SW 1271 (cell line): ENCODE measurements at regions not wholly inside any gene's neighbourhood (a gene's known extent, or its start where the extent isn't known, plus 50 kb on each side); places are given as distances from the start of the nearest gene placed in this dataset.
A peak's percentile ranks its signal among the peaks of the same experiment; 100 is the strongest.

ENCODE experiments used
- DNase-seq, 2 experiments: peaks; one replicate each; lab custom pipeline; 2025; lab: John Stamatoyannopoulos, UW

DNA sequence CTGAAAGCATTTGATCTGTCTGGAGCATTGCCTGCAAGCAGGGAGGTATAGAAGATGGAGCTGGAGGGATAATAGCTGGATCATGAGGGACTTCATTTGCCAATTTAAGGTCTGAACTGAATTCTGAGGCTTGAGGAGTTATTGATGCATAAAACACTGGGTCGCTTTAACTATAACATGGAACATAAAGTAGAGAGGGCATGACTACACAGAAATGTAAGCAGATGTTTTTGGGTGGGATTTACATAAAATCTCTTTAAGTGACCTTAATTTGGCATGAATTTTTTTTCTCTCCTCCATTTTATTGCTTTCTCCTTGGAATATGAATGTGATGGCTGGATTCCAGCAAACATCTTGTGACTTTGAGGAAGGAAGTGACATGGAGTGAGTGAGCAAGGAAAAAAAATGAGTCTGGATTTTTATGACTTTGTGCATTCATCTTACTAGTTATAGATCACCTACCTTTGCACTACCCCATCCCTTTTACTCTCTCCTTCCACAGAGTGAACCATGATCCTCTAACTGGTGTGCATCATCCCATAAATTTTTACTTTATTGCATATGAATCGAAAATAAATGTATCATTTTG is 356.0 kb downstream of the DUSP6 start:
- DNase-seq, result no peak

DNA sequence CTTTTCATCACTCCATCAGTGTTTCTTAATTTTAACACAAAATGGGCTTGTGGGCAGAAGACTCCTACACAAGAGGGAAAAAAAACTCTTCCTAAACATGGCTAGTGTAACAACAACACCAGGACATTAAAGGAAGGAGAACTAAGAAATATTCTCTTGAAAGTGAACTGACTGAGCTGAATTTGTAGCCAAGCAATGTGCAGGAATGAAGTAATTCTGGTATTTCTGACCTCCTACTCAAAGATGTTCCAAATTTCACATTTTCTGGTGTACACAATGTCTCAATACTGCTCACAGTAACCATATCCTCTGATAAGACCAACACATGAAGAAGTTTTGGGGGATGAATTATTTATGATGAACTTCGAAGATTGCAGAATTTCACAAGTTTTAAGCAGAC is 357.3 kb downstream of the DUSP6 start:
- DNase-seq, result no peak

DNA sequence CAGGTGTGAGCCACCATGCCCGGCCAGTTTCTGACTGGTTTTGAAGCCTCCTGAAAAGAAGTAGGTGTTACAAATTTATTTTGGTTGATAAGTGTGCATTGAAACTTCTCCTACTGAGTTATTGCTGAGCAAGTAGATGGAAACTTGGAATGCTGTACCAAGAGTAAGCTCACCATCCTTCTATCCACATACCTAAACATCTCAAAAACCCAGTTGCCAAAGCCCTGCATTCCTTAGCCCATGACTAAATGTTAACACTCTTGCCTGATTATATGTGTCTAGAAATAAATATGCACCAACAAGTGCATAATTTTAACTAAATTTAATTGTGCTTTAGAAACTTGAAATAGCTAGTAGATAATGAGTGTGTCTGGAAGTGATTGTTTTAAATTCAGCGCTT is 357.8 kb downstream of the DUSP6 start:
- no peak for DNase-seq

DNA sequence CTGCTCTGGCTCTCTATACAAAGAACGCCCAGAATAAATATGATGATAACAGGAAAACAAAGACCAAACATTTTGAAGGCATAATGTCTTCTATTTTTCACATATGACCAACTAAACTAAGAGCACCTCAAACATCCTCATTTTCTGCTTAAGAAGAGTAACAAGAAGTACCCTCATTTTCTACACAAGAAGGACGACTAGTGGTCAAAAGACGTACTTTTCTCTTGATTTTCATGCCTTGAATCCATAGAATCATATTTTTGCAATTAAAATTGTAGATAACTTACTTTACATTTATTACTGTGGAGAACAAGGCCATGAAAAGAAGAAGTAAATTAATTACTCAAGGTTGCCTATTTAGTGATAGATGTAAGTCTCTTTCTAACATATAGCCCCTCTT is 358.6 kb downstream of the DUSP6 start:
- DNase-seq, result peak in 1 of 2 experiments; percentile 61

DNA sequence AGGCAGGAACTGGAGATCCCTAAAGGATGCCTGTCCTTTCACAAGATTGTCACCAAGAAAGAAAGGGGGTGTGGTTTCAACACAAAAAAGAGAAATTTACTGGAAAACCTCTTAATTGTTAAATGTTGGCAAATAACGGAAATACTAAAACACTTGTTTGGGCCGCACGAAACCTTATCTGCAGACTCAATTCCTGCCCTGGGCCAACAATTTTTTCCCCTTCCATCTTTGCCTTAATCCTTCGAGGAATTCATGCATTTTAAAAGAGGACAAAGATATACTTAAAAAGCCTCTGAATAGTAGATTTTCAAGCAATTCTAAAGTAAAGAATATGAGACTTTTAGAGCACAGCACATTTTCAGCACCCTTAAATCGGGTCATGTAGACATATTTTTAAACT is 366.2 kb downstream of the DUSP6 start:
- DNase-seq, result no peak

DNA sequence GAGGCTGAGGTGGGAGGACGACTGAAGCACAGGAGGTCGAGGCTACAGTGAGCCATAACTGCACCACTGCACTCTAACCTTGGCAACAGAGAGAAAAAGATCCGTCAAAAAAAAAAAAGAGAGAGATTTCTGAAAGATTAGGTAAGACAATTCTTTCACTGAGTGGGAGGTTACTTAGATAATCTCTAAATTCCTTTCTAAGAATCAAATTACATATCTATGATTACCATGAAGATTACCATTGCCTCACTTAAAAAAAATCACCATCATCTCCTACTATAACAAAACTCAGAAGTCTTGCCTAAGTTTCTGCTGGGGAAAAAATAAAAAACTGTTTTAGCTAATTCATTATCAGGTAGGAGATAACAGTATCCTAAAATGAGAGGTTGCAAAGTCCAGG is 366.7 kb downstream of the DUSP6 start:
- DNase-seq, result no peak

DNA sequence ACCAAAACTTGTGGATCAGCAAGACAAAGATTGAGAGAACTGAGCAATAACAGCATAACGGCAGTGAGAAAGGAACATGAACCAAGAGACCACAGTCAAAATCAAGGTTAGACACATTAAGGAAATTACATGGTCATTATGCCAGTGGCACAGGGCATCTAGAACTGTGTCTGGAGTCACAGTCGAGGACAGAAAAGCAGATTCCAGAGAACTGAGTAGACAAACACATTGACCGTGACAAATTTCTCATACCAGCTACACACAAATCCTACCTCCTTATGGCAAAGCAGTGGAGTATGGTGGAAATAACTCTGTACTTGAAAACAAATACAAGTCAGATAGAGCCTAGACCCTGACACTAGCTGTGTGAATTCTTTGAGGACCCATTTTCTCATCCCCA is 367.3 kb downstream of the DUSP6 start:
- DNase-seq, result no peak

DNA sequence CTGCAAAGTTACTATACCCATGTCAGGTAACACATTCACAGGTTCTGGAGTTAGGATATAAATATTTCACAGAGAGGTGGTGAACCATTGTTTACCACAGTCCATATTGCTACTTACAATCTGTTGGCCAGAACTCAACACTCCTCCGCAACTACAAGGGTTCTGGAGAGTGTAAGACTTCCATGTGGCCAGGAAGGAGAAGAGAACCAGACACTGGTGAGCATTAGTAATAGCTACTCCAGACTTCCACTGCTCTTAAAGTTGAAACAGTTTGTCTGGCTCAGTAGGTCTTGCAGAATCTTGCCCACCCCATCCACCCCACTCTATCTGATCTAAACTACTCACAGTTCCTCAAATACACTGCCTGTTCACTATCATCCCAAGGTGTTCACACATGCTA is 369.6 kb downstream of the DUSP6 start:
- no peak for DNase-seq

DNA sequence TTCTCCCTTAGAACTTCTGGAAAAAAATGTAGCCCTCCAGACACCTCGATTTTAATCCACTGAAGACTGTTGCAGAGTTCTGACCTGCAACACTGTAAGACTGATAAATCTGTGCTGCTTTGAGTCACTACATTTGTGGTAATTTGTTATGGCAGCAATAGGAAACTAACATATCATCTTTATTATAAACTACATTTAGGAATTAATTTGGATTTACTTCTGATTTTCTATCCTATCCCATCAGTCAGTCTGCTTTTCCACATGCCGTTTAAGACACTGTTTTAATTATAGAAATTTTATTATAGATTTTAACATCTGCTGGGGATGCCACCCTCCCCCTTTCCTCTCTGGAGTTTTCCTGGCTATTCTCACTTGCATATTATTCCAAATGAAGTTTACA is 375.2 kb downstream of the DUSP6 start:
- no peak for DNase-seq

DNA sequence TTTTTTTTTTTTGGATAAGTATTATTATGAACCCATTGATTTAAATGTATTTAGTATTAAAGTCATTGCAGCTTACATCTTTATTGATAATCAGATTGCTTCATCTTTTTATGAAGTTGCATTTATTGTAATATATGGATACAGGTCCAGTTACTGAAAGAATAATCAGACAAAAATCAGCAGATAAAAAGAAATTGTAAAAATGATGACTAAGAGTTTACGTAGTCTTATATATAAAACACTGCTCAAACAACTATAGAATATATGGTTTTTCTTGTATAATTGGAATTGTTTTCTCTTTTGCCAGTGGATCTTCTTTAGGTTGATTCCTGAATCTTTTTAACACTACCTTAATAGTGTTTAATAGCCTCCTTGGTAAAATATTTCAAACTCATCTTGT is 378.3 kb downstream of the DUSP6 start:
- DNase-seq, result no peak

DNA sequence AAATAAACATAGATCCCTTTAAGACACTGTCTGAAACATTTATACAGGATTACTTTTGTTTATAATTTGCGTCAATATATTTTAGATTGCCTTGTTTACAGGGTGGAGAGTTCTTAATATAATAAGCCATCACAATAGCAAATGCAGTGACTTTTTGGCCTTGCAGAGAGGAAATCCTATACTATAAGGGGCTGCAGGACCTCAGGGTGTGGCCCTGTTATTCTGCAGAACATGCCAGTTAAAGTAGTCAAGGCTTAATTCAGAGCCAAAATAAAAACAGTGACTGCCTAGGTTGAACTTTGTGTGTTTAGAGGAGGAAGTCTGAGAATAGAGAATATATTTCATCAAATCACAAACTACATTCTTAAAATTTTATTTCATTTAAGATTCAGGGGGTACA is 381.6 kb downstream of the DUSP6 start:
- no peak for DNase-seq

DNA sequence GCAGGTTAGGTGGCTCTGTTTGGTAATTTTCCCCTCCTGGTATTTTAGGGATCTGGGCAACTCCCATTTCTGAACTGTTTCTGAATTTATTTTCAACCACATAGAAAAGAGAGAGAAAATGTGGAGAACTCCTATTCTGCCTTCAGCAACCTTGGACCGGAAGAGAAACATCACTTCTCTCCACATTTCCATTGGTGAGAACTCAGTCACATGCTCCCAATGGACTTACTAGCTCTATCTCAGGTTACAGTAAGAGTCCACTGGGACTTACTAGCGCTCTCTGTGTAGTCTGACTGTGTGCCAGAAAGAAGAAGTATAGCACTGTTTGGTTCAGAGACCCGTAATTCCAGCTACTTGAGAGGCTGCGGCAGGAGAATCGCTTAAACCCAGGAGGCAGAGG is 383.2 kb downstream of the DUSP6 start:
- DNase-seq, result no peak

DNA sequence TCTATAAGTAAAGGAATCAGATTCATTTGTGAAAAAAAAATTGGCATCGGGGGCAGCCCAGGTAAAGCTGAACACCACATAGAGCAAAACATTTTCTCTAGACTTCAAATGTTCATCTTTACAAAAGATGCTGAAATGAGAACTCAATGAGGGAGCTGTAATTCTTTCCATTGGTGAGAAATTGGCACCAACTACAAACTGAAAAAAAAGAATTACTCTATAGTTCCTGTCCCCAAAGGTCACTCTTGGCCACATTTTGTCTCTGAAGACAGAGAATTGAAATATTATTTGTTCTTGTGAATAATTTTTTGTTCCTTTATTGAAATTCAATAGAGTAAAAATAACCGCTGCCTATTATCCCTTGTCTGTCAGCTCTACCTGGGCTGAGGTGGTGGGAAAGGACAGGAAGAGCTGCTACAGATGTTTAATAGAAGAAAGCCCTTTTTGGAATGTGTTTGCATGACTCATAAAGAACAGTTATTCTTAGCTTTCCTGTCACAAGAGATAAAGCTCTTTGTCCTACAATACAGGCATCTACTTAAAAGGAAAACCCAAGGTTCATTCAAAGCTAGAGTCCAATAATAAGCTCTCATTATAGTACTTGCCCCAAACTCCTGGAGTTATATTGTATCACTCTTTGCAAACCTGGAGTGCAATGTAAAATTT is 380.1 kb upstream of the KITLG start:
- DNase-seq, result peak in 1 of 2 experiments; percentile 45

DNA sequence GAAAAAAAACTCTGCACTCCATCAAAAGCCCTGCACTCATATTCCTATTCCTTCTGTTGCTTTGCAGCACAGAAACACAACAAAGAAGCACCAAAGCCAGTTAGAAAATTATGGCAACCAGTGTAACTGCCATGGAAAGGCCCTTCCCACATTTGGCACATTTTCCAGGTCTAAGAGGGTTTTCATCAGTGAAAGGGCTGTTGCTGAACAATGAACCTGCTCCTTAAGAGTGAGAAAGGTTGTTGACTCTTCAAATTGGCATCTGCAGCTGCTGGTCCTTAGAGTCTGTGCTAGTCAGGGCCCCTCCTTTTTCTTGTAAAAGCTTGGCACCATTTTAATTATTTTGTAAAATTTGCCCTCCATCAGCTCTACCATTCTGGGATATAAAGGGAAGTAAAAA is 378.7 kb upstream of the KITLG start:
- no peak for DNase-seq

DNA sequence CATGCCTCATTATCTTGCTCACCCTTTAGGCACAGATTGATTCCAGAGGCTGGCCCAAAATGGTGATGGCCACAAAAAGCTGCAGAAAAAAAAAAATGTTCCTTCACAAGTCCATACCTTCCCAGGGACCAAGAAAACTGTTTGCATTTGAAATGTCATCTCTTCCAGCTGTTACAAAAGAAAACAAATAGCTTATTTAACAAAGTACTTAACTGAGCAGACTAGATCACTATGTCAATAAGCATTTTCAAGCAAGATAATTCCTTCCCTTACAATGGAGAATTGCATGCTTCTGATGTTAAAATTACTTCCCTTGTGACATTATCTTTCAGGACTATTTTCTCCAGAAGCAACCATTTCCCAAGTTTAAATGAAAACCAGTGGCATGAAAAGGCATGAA is 377.9 kb upstream of the KITLG start:
- no peak for DNase-seq

DNA sequence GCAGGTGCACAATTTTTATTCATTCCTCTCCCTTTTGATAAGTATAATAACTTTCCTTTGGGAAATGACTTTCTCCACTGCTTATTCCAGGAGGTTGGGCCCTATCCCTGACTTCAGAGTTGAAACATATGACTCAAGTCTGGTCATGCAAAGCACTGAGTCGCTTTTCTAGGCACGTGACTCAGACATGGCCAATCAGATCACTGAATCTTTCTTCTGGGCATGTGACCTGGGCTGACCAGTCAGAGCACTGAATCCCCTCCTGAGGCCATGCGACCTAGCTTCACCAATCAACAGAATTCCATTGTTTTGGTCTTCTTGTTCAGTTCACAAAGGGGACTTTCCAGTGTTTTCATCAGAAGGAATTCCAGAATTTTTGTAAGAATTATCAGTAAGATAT is 377.1 kb upstream of the KITLG start:
- no peak for DNase-seq

DNA sequence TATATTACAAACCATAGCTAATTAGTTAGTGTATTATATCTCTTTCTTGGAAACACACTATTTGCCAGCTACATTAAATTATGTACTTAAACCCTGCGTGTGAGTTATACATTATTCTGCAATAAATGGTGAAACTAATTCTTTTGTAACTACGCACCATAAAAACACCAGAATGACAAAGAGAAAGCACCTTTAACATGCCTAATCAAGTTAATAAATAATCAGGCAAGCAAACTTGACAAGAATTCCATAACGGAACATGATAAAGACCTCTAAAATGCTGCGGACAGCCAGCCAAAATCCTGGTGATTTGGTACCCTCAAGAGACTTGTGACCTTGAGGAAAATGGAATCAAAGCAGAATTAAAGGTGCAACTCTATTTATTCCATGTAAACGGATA is 375.3 kb upstream of the KITLG start:
- DNase-seq, result no peak

DNA sequence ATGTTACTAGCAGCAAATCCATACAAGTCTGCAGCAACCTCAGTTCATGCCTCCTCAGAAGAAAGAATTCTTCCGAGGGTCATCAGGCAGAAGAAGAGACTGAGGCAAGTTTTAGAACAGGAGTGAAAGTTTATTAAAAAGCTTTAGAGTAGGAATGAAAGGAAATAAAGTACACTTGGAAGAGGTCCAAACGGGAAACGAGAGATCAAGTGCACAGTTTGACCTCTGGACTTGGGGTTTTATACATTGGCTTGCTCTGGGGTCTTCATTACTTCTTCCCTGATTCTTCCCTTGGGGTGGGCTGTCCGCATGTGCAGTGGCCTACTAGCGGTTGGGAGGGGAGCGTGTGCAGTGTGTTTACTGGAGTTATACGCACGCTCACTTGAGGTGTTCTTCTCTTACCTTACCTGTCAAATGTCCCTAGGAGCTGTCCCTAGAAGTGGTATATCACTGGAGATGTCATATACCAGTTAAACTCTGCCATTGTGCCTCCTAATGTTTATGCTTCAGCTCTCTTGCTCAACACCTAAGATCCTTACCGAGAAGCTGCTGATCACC is 372.8 kb upstream of the KITLG start:
- no peak for DNase-seq

DNA sequence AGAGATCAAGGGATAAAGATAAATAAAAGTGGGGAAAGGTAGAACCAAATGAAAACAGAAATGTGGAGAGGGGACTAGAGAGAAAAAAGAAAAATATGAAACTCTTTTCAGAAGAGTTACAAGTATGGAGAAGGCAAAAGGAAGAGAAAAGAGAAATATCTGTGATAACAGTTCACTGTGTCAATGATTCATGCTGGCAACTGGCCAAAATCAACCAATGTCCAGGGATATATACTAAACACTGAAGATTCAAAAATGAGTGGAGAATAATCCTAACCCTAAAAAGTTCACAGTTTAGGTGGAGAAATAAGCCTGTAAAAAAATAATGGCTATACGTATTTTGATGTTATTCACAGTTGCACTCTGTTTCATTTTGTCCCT is 372.3 kb upstream of the KITLG start:
- no peak for DNase-seq

DNA sequence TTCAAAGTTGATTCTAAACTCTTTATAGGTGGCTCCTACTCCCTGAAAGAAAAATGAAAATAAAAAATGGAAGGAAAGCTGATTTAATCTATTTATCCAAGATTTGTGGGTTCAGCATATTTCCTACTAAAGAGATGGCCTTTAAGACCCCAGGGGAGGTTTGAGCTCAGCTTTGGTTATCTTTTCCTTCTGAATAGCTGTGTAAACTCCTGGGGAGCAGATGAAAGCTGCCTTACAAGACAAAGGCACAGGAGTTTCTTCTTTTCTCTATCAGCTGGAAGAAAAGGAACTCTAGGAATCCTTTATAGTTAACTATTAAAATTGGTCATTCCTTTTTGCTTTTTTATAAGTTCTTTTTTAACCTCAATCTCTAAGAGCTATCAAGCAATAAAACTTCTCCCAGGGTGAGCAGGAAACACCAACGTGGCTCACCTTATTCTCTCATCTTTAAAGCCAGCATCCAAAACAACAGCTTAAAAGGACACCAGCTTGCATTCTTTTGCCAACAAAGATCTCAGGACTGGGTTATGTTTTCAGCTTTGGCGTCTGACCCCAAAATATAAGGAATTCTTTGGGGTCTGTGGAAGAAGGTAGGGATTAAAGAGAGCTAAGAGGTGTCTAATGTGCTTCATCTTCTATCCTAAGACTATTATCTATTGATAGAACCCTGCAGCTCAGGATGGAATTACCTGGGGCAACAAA is 371.7 kb upstream of the KITLG start:
- DNase-seq, result no peak

DNA sequence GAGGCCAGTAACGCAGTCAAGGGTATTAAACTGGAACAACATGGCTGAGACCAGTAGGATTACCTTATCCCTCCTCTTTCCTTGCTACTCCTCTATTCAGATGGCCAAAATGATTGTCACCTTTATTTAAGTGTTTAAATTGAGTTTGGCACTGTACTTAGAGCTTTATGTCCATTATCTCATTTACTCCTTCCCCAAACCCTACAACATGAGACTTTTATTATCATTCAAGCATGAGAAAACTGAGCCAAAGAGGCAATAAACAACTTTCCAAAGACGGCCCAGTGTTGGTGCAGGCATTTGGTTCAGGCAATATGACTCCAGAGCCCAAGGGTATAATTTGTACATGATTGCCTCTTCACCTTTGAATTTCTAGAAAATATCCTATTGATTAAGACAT is 370.9 kb upstream of the KITLG start:
- no peak for DNase-seq

DNA sequence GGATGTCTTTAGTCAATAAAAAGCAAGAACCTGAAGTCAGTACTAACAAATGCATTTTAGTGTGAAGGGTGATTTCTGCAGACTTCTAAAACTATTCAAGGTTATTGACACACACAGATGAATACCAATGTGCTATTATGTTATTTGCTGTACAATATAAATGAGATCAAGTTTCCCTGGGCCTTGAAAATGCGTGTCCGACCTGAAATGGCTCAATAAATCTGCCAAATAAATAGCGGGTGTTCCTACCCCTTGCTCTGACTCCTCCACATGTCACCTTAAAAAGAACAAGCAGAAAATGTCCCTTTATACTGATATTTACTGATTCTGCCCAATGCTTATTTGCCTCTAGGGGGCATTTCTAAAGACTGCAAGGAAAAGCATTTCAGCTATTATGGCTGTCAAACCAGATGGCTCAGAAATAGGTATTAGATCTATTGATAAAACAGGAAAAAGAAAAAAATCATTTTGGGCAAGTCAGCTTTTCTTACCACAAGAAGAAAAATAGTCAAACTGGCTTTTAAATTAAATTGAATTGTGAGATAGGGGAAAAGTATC is 367.3 kb upstream of the KITLG start:
- DNase-seq, result no peak

DNA sequence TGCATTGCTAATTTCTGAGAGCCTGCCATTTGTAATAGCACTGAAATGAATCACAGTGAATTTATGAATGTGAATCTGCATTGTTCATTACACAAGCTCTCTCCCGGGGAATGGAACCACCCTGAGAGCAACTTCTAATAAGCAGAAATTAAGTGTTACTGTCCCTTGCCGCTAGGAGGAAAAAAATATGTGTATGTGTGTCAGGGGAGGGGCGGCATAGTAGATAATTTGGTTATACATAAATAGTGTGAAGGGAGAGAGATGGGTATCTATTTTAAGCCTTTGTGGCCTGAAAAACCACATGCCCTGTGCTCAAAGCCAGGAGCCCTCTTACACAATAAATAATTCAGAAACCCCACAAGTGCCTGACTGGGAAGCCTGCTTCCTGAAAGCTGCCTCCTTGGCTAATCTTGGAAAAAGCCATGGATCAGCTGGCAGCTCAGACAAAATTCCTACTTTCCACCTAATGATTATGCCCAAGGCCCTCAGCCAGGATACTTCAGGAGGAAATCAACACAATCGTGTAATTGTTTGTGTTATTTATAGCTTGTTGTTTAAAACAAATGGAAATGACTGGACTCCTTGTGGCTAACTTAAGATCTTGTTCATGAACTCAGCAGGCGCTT is 366.2 kb upstream of the KITLG start:
- no peak for DNase-seq
